Stimulated activated naive CD4-positive, alpha-beta T cell treated with Interleukin-2 at 50 U/mL for 16 hours (primary cell): ENCODE measurements at regions not wholly inside any gene's neighbourhood (a gene's known extent, or its start where the extent isn't known, plus 50 kb on each side); places are given as distances from the start of the nearest gene placed in this dataset.
"Not testable (repeated sequence)": the region's sequence is repeated elsewhere in the genome, so short reads cannot be mapped to it uniquely, and the experiment has no call there.

Experiments used
- DNase-seq: peaks from one replicate; lab custom pipeline; 2025; lab: John Stamatoyannopoulos, UW

- DNase-seq: no peak
Observed at GRCh38 chr10:83760142-83760541, 379.2 kb upstream of the GHITM start.

GRCh38 chr10:83764666-83765065 is 374.6 kb upstream of the GHITM start:
- DNase-seq: no peak

DNA sequence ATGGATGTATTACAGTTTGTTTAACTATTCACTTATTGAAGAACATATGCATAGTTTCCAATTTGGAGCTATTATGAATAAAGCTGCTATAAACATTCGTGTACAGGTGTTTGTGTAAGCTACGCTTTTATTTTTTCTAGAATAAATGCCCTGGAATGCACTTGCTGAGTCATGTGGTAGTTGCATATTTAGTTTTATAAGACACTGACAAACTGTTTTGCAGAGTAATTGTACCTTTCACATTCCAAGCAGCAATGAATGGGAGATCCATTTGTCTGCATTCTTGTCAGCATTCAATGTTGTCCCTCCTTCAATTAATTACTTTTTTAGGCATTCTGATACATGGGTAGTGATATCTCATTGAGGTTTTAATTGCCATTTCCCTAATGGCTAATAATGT is 373.6 kb upstream of the GHITM start:
- DNase-seq: no peak

GRCh38 chr10:83769281-83769820 is 370.0 kb upstream of the GHITM start:
- no peak for DNase-seq

GRCh38 chr10:83786701-83787100 is 352.6 kb upstream of the GHITM start:
- DNase-seq: not testable (repeated sequence)

DNA sequence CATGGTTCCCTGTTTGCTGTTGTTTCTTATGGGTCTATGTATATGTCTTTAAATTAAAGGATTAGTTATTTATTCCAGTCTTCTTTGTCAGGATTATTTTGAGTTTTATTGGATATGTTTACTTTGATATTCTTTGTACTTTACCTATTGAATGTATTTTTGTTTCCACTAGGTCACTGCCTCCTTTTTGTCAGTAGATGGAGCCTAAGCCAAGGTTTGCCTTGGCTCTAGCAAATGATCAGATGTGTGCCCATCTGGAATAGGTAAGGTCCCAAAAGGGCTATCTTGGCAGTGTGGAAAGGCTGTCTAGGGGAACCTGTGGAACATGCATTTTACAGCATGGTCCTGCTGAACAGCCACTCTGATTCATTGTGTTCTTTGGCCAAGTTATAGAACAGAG is 337.3 kb upstream of the GHITM start:
- no peak for DNase-seq

GRCh38 chr10:83806717-83807116 is 332.6 kb upstream of the GHITM start:
- DNase-seq: no peak

DNA sequence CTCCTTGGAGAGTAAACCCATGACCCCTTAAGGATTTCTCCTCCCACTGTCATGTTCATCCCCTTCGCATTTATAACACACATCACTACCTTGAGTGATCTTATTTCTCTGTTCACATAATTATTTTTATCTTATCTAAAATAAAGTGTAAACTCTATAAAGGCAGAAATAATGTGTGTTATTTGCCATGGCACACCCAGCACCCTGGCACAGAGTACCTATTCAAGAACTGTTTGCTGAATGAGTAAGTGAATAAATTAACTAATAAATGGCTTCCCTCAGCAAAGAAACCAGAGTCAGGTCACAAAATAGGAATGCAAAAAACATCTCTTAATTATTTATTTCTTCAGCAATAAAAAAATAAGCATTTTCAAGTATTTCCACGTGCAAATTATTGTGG is 330.3 kb upstream of the GHITM start:
- no peak for DNase-seq

DNA sequence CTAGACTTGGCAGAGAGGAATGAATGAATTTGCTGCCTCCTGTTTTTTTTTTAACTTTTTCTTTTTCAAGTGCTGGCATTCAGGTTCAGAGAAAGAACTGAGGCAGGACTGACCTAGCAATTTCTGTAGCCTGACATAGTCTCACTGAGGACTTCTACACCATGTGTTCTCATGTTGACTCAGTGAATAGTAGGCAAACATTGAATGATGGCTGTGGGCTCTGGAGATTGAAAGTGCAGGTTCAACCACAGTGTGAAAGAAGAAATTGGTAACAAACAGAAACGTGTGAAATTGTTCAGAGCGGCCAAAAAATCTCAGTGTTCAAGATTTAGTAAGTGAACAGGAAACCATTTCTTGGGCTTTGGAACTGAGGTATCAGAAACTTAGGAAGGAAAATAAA is 322.4 kb upstream of the GHITM start:
- no peak for DNase-seq

- no peak for DNase-seq
Observed at GRCh38 chr10:83817797-83818196, 321.5 kb upstream of the GHITM start.

- DNase-seq: no peak
Observed at GRCh38 chr10:83819609-83820008, 319.7 kb upstream of the GHITM start.

GRCh38 chr10:83820033-83820432 is 319.3 kb upstream of the GHITM start:
- no peak for DNase-seq

- DNase-seq: no peak
Observed at GRCh38 chr10:83824099-83824498, 315.2 kb upstream of the GHITM start.

GRCh38 chr10:83834096-83834495 is 305.2 kb upstream of the GHITM start:
- no peak for DNase-seq

GRCh38 chr10:83835945-83836745 is 303.2 kb upstream of the GHITM start:
- DNase-seq: no peak

DNA sequence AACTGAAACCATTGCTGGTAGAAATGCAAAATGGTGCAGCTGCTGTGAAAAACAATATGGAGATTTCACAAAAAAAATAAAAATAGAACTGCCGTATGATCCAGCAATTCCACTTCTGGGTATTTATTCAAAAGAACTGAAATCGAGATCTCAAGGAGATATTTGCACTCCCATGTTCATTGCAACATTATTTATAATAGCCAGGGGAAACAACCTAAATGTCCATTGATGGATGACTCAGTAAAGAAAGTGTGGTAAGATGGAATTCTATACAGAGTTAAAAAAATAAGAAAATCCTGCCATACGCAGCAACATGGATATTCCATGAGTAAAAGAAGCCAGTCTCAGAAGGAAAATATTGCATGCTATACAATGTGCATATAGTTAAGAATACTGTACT is 290.6 kb upstream of the GHITM start:
- no peak for DNase-seq

DNA sequence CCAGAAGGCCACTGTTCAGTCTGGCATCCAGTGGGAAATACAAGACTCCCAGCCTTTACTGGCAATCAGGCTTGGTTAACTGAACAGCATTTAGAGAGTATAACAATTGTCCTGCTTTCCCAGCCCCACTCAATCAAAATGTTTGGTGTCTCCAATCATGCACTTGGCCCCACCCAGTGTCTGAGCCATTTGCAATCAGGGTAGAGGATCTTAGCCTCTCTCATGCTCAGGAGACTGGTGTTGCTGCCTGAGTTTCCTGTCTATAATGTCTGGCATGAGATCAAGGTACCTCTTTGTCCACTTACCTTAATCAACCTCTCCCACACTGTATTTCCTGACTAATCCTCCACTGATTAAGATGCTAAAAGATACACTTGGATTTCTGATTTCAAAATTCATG is 290.2 kb upstream of the GHITM start:
- DNase-seq: no peak

- no peak for DNase-seq
Observed at GRCh38 chr10:83852146-83852545, 287.2 kb upstream of the GHITM start.

- DNase-seq: no peak
Observed at GRCh38 chr10:83862723-83863122, 276.6 kb upstream of the GHITM start.

DNA sequence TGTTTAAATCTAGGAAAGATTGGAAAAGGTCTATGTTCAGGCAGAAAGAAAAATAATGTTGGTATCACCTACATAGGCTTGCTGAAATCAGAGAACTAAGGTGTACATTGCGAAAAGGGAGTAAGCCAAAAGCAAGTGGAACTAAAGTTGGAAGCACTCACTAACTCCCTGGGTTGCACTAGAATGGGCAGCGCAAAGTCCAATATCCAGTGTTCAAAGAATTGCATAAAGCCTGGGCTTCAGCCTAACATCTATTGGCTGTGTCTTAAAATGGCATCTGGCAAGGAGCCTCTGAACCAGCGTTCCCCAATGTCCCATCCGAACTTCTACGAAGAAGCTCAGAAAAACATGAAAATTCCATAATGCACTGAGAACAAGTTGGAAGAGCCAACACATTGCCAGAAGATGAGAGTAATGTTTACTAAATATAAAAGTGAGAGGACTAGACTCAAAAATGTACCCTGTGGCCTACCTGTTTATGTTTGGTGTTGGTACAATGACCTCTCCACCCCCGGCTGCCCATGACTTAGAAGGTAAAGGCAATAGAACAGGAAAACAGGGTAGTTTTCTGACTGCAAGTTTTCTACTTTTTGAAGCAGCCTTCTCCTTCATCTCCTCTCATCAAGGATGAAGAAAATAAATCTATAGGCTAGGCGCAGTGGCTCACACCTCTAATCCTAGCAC is 275.9 kb upstream of the GHITM start:
- no peak for DNase-seq

DNA sequence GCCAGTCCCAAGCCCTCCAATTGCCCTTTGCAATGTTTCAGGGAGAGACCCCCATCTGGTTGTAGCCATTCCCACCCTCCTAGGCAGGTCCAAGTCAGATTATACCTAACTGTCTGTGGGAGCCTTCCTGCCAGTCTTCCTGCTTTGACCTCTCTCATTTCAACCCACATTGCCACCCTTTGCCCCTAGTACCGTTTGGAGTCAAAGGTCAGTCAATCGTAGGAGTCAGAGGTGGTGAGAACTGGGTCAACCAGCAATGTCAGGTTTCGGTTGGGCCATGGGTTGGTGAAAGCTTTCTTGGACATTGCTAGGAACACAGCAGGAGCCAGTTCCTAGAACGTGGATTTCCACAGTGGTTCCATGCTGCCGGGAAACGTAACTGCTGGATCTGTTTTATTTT is 269.4 kb upstream of the GHITM start:
- DNase-seq: no peak

DNA sequence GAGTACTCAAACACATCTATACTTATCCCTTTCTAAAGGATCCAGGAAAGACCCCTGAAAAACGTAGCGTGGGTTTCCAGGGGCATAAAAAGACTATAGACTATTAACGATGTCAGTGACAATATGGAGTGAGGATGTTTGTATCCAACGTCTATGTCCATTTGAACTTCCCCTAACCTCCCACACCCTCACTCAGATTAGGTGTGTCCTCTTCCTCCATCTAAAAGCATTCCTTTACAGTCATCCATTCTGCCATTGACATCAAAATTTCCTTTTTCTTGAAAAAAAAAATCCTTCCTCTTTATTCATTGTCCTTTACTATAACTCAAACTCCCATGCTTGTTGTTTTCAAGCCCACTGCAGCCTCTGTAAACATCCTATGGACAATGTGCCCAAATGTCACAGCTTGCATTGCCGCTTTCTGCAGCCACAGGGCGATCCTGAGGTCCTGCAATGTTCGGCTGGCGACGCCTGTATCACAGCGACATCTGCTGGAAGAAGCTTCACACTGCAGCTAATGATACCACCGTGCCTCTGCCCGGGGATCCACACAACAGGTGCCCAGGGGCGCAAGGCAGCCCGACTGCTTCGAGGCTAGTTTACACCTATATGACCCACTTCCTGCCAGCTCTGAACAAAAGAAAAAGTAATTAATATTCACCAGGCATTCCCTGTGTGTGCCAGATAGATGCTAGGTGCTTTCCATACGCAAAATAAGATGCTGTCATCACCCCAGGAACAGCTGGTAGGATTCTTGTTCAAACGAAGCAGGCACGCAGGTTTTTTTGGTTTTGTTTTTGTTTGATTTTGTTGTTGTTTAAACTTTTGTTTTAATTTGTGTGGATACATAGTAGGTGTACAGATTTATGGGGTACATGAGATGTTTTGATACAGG is 267.9 kb upstream of the GHITM start:
- DNase-seq: peak; percentile 19
